Breast epithelium (tissue), 4 donors: ENCODE measurements at regions not wholly inside any gene's neighbourhood (a gene's known extent, or its start where the extent isn't known, plus 50 kb on each side); places are given as distances from the start of the nearest gene placed in this dataset.

Source experiments
- DNase-seq, 2 donors: peaks; one replicate each; pipeline ENCODE4 v3.0.0-alpha.2; 2019; ENCODE audit warnings: low spot score in 2 of 2
- H3K27ac ChIP-seq, 2 donors: fragments of 200-600 bp; sonication (generic) in 1 of 2; one replicate each; pipeline ENCODE4 v1.5.1; 2016 to 2019; ENCODE audit warnings: mild to moderate bottlenecking in 1 of 2
- H3K27me3 ChIP-seq, 2 donors: fragments of 200-600 bp; sonication (generic) in 1 of 2; one replicate each; pipeline versions ENCODE4 v1.5.1 to v1.6.0; 2017 to 2019; ENCODE audit warnings: control low read depth in 1 of 2, mild to moderate bottlenecking in 1 of 2
- H3K36me3 ChIP-seq: fragments of 200-600 bp; one replicate; pipeline ENCODE4 v1.5.1; 2019
- H3K4me1 ChIP-seq, 2 donors: fragments of 200-600 bp; sonication (generic); one replicate each; pipeline ENCODE4 v1.5.1; 2016 to 2019; ENCODE audit warnings: control low read depth in 1 of 2
- H3K4me3 ChIP-seq, 3 donors: fragments of 200-600 bp; sonication (generic); 1 replicate in 2 of 3; 2 replicates in 1 of 3; pipeline ENCODE4 v1.5.1; 2016 to 2019; ENCODE audit warnings: mild to moderate bottlenecking in 3 of 3, moderate library complexity in 2 of 3
- H3K9me3 ChIP-seq, 2 donors: fragments of 200-600 bp; sonication (generic) in 1 of 2; one replicate each; pipeline ENCODE4 v1.5.1; 2016 to 2019; ENCODE audit warnings: control low read depth in 1 of 2
- POLR2A ChIP-seq: fragments of 450-650 bp; IDR thresholded peaks from one replicate; pipeline ENCODE4 v1.6.1; 2016; ENCODE audit warnings: antibody characterized with exemption, mild to moderate bottlenecking, moderate library complexity
- POLR2AphosphoS5 ChIP-seq, 3 donors: sonication (generic); formaldehyde crosslinking; IDR thresholded peaks; one replicate each; pipeline ENCODE4 v1.6.1; 2017; ENCODE audit warnings: antibody characterized with exemption in 3 of 3
- intact Hi-C: fragments of 100-400 bp; cut with DNase I; formaldehyde crosslinking; loops from one replicate; pipeline ENCODE4 v1.15.1; 2023; ENCODE audit warnings: low total_unique reads
- TF ChIP-seq, protein P1 (sequence below), 3 donors: fragments of 450-650 bp; IDR thresholded peaks; one replicate each; pipeline ENCODE4 v1.5.1; 2016 to 2017; ENCODE audit warnings: antibody characterized with exemption in 3 of 3, mild to moderate bottlenecking in 3 of 3, moderate library complexity in 3 of 3

GRCh38 chr13:58999851-59000250, 1163.9 kb downstream of the DIAPH3 start:
- H3K27ac ChIP-seq: no peak overlapping the region
- TF ChIP-seq POLR2A (no peak), POLR2AphosphoS5 (IDR thresholded peaks at IDR 0.05) (no peak)
- TF ChIP-seq, protein P1, sequence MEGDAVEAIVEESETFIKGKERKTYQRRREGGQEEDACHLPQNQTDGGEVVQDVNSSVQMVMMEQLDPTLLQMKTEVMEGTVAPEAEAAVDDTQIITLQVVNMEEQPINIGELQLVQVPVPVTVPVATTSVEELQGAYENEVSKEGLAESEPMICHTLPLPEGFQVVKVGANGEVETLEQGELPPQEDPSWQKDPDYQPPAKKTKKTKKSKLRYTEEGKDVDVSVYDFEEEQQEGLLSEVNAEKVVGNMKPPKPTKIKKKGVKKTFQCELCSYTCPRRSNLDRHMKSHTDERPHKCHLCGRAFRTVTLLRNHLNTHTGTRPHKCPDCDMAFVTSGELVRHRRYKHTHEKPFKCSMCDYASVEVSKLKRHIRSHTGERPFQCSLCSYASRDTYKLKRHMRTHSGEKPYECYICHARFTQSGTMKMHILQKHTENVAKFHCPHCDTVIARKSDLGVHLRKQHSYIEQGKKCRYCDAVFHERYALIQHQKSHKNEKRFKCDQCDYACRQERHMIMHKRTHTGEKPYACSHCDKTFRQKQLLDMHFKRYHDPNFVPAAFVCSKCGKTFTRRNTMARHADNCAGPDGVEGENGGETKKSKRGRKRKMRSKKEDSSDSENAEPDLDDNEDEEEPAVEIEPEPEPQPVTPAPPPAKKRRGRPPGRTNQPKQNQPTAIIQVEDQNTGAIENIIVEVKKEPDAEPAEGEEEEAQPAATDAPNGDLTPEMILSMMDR (IDR thresholded peaks at IDR 0.05): no peak
- no peaks in the 10 kb centered on the region for H3K36me3 ChIP-seq
- no peaks in the 10 kb centered on the region for H3K27me3 ChIP-seq
- no peak for DNase-seq
- no peaks in the 10 kb centered on the region for H3K4me1 ChIP-seq
- intact Hi-C loops: no loop called here
- peaks cover 0 to 8% of the 10 kb centered on the region in 2 donors for H3K9me3 ChIP-seq
- H3K4me3 ChIP-seq: no peak overlapping the region

DNA sequence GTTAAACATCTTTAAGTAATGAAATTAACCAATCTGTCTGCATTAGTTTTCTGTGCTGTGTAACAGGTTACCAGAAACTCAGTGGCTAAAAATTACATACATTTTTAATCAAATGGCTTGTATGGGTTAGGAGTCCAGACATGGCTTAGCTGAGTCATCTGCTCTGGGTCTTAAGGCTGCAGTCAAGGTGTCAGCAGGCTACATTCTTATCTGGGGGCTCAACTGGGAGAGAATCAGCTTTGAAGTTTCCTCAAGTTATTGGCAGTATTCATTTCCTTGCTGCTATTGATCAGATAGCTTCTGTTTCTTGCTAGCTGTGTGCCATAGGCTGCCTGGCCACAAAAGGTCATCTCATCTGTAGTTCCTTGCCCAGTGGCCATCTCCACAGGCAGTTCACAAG, 1163.0 kb downstream of the DIAPH3 start:
- TF ChIP-seq POLR2AphosphoS5 (IDR thresholded peaks at IDR 0.05) (no peak), POLR2A (no peak)
- TF ChIP-seq, protein P1 (IDR thresholded peaks at IDR 0.05): no peak
- H3K27ac ChIP-seq: no peak overlapping the region
- DNase-seq: no peak
- no peaks in the 10 kb centered on the region for H3K36me3 ChIP-seq
- no peaks in the 10 kb centered on the region for H3K4me1 ChIP-seq
- H3K9me3 ChIP-seq: peaks cover 0 to 8% of the 10 kb centered on the region in 2 donors
- intact Hi-C loops: no loop called here
- no peak overlapping the region for H3K4me3 ChIP-seq
- H3K27me3 ChIP-seq: no peaks in the 10 kb centered on the region

- no peak overlapping the region for H3K4me3 ChIP-seq
- no peaks in the 10 kb centered on the region for H3K36me3 ChIP-seq
- no peak overlapping the region for H3K27ac ChIP-seq
- DNase-seq: no peak
- intact Hi-C loops: no loop called here
- no peaks in the 10 kb centered on the region for H3K27me3 ChIP-seq
- H3K9me3 ChIP-seq: no peaks in the 10 kb centered on the region
- H3K4me1 ChIP-seq: no peaks in the 10 kb centered on the region
- TF ChIP-seq, protein P1 (IDR thresholded peaks at IDR 0.05): no peak
- no peak for TF ChIP-seq POLR2AphosphoS5 (IDR thresholded peaks at IDR 0.05)
- no peak for TF ChIP-seq POLR2A
These were observed 1151.0 kb downstream of the DIAPH3 start for GRCh38 chr13:59012731-59013130.

DNA sequence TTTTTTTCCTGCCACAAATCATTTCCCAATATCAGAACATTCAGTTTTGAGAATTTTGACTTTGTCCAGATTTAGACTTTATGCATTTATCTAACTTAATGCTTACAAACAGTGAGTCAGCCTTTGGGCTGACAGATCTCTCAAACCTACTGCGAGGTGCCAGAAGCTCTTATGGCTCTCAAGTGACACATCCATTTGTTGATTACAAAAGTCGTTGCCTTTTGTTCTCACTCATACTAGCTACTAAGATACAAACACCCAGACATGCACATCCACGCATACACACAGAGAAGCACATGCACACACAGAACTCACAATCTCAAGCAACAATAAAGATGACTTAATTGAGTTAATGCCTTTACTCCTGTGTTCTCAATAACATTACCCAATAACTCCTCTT, 1147.5 kb downstream of the DIAPH3 start:
- Histone ChIP-seq H3K9me3 (no peaks in the 10 kb centered on the region), H3K27me3 (no peaks in the 10 kb centered on the region), H3K4me3 (no peak overlapping the region), H3K36me3 (no peaks in the 10 kb centered on the region), H3K27ac (no peak overlapping the region), H3K4me1 (no peaks in the 10 kb centered on the region)
- TF ChIP-seq POLR2AphosphoS5 (IDR thresholded peaks at IDR 0.05): no peak
- no peak for TF ChIP-seq POLR2A
- TF ChIP-seq, protein P1 (IDR thresholded peaks at IDR 0.05): no peak
- intact Hi-C loops: no loop called here
- no peak for DNase-seq

DNA sequence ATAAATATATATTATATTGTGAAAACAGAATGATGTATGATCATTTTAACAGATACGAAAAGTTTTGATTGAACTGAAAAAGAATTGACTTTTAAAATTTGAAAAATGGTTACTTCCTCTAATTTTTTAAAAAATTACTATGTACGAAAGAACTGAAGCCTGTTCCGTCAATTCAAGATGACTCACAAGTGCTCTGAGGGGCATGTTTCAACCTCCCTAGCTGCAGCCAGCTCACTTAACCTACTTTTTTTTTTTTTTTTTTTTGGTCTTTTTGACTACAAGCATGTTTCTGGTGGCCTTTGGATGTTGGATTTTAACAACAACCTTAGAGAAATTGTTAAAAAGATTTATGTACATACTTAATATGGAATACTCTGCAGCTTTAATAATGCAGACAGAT, 1139.3 kb downstream of the DIAPH3 start:
- no peaks in the 10 kb centered on the region for H3K27me3 ChIP-seq
- intact Hi-C loops: no loop called here
- H3K4me1 ChIP-seq: no peaks in the 10 kb centered on the region
- TF ChIP-seq, protein P1 (IDR thresholded peaks at IDR 0.05): no peak
- no peak for TF ChIP-seq POLR2AphosphoS5 (IDR thresholded peaks at IDR 0.05)
- no peak for TF ChIP-seq POLR2A
- DNase-seq: no peak
- no peaks in the 10 kb centered on the region for H3K9me3 ChIP-seq
- H3K36me3 ChIP-seq: no peaks in the 10 kb centered on the region
- H3K4me3 ChIP-seq: no peak overlapping the region
- H3K27ac ChIP-seq: no peak overlapping the region
